Endothelial cell of umbilical vein (primary cell): ENCODE measurements at regions not wholly inside any gene's neighbourhood (a gene's known extent, or its start where the extent isn't known, plus 50 kb on each side); places are given as distances from the start of the nearest gene placed in this dataset.

Experiments used
- BruUV-seq: library from RNA; stranded (reverse); fragments of 400-500 nt; replicated peaks from 2 replicates; lab custom pipeline; 2021; lab: Mats Ljungman, UMichigan
- CTCF ChIA-PET: fragments of 300-600, 350-600 bp; sonication (Branson Sonifier 250); formaldehyde crosslinking; loops from one replicate; lab custom pipeline; 2021; ENCODE audit warnings: antibody characterized with exemption, inconsistent platforms; lab: Charles Lee
- POLR2A ChIA-PET: fragments of 300-600, 350-600 bp; sonication (Branson Sonifier 250); formaldehyde crosslinking; loops from one replicate; lab custom pipeline; 2021; ENCODE audit warnings: antibody characterized with exemption, inconsistent platforms; lab: Charles Lee
- DNase-seq: peaks from one replicate; pipeline ENCODE4 v3.0.0-alpha.2; 2011; ENCODE audit warnings: low read depth, low spot score
- FAIRE-seq: peaks from 2 replicates; lab custom pipeline; 2011; peaks lifted over from hg19 to GRCh38; lab: Jason Lieb, UNC
- H2AFZ ChIP-seq: 2 replicates; pipeline ENCODE4 v1.6.0; 2012; ENCODE audit warnings: low read depth, low read length, control low read depth, inconsistent platforms
- H3K27ac ChIP-seq: 2 replicates; pipeline ENCODE4 v1.5.1; 2011; ENCODE audit warnings: low read depth, mild to moderate bottlenecking, control low read depth, low read length, moderate library complexity; ENCODE audit not compliant: insufficient read depth
- H3K27me3 ChIP-seq, 2 experiments: 2 replicates each; pipeline versions ENCODE4 v1.6.0 to v1.6.1; 2011; ENCODE audit warnings: low read length in 2 of 2, mixed read lengths in 1 of 2; ENCODE audit not compliant: control insufficient read depth in 2 of 2, insufficient read depth in 2 of 2
- H3K36me3 ChIP-seq, 2 experiments: 2 replicates in 1 of 2; 3 replicates in 1 of 2; pipeline ENCODE4 v1.5.1; 2011; ENCODE audit warnings: low read length in 2 of 2, mild to moderate bottlenecking in 1 of 2, moderate library complexity in 1 of 2; ENCODE audit not compliant: control insufficient read depth in 2 of 2, insufficient read depth in 2 of 2; ENCODE audit errors: extremely low read depth in 1 of 2
- H3K4me1 ChIP-seq: 3 replicates; pipeline ENCODE4 v1.5.1; 2011; ENCODE audit warnings: mild to moderate bottlenecking, low read length; ENCODE audit not compliant: control insufficient read depth, insufficient read depth; ENCODE audit errors: extremely low read depth
- H3K4me2 ChIP-seq: 2 replicates; pipeline ENCODE4 v1.6.1; 2011; ENCODE audit warnings: low read length, control low read depth, mixed read lengths; ENCODE audit not compliant: insufficient read depth
- H3K4me3 ChIP-seq, 3 experiments: fragments of 200-600 bp in 1 of 3; sonication (generic), shearing (Covaris generic) in 1 of 3; replicated peaks in 1 of 3; 2 replicates each; pipeline ENCODE4 v1.5.1; 2011 to 2016; ENCODE audit warnings: control low read depth in 3 of 3, low read length in 3 of 3, mild to moderate bottlenecking in 2 of 3, inconsistent platforms in 1 of 3, low read depth in 1 of 3, moderate library complexity in 1 of 3; ENCODE audit not compliant: insufficient read depth in 1 of 3
- H3K79me2 ChIP-seq: 2 replicates; pipeline ENCODE4 v1.6.0; 2012; ENCODE audit warnings: low read length, inconsistent platforms; ENCODE audit not compliant: control insufficient read depth, insufficient read depth
- H3K9ac ChIP-seq: replicated peaks from 2 replicates; pipeline ENCODE3; 2011; ENCODE audit warnings: low read length, control low read depth; ENCODE audit not compliant: insufficient read depth; ENCODE audit errors: extremely low read depth
- H3K9me1 ChIP-seq: replicated peaks from 3 replicates; pipeline ENCODE4 v1.6.0; 2011; ENCODE audit warnings: mild to moderate bottlenecking, low read length; ENCODE audit not compliant: control insufficient read depth, insufficient read depth; ENCODE audit errors: extremely low read depth
- H3K9me3 ChIP-seq: replicated peaks from 2 replicates; pipeline ENCODE4 v1.5.1; 2012; ENCODE audit warnings: low read length, inconsistent platforms; ENCODE audit not compliant: control insufficient read depth, insufficient read depth
- H4K20me1 ChIP-seq: replicated peaks from 2 replicates; pipeline ENCODE3; 2011; ENCODE audit warnings: mild to moderate bottlenecking, low read length; ENCODE audit not compliant: control insufficient read depth, insufficient read depth; ENCODE audit errors: extremely low read depth
- EZH2 ChIP-seq: IDR thresholded peaks from 2 replicates; pipeline ENCODE4 v1.6.1; 2012; ENCODE audit warnings: borderline replicate concordance, low read depth, mild to moderate bottlenecking, moderate library complexity, low read length, inconsistent platforms; ENCODE audit not compliant: severe bottlenecking
- FOS ChIP-seq: IDR thresholded peaks from 2 replicates; pipeline ENCODE4 v1.6.1; 2011; ENCODE audit warnings: mild to moderate bottlenecking, low read length, moderate library complexity, borderline replicate concordance; ENCODE audit not compliant: insufficient read depth
- GATA2 ChIP-seq: IDR thresholded peaks from 2 replicates; pipeline ENCODE4 v1.7.0; 2011; ENCODE audit warnings: low read depth, mild to moderate bottlenecking, moderate library complexity, mixed read lengths, low read length; ENCODE audit not compliant: insufficient read length, insufficient read depth
- JUN ChIP-seq: IDR thresholded peaks from 2 replicates; pipeline ENCODE4 v1.6.1; 2011; ENCODE audit warnings: borderline replicate concordance, low read depth; ENCODE audit not compliant: insufficient read length, insufficient read depth
- MYC ChIP-seq: IDR thresholded peaks from one replicate; pipeline ENCODE4 v1.6.1; 2011; ENCODE audit warnings: mild to moderate bottlenecking, low read depth, low read length
- POLR2A ChIP-seq: IDR thresholded peaks from 2 replicates; pipeline ENCODE4 v1.6.1; 2012; ENCODE audit warnings: low read depth, mild to moderate bottlenecking, control low read depth, low read length
- POLR2AphosphoS5 ChIP-seq: IDR thresholded peaks from 2 replicates; pipeline ENCODE4 v1.6.1; 2012; ENCODE audit warnings: low read depth, mild to moderate bottlenecking, control low read depth, low read length, moderate library complexity; ENCODE audit not compliant: insufficient read depth
- dilution Hi-C: fragments of 300-500 bp; cut with MboI; formaldehyde crosslinking; loops from one replicate; pipeline ENCODE4 v1.15.0; 2019; ENCODE audit warnings: low sequenced_read_pairs; ENCODE audit not compliant: extremely low pct_ligation_motif_present
- intact Hi-C: fragments of 100-400 bp; cut with micrococcal nuclease; formaldehyde crosslinking; loops from one replicate; pipeline ENCODE4 v1.10.0; 2022
- TF ChIP-seq, protein P1 (sequence below): IDR thresholded peaks from 2 replicates; pipeline ENCODE4 v1.6.1; 2011; ENCODE audit not compliant: insufficient read depth, insufficient read length
- TF ChIP-seq, protein P2 (sequence below), 2 donors: IDR thresholded peaks; 1 replicate in 1 of 2; 2 replicates in 1 of 2; pipeline ENCODE4 v1.5.1; 2011; ENCODE audit warnings: low read length in 2 of 2, mild to moderate bottlenecking in 2 of 2, moderate library complexity in 2 of 2, control low read depth in 1 of 2, inconsistent platforms in 1 of 2, low read depth in 1 of 2; ENCODE audit not compliant: insufficient read depth in 1 of 2; ENCODE audit errors: extremely low read depth in 1 of 2

DNA sequence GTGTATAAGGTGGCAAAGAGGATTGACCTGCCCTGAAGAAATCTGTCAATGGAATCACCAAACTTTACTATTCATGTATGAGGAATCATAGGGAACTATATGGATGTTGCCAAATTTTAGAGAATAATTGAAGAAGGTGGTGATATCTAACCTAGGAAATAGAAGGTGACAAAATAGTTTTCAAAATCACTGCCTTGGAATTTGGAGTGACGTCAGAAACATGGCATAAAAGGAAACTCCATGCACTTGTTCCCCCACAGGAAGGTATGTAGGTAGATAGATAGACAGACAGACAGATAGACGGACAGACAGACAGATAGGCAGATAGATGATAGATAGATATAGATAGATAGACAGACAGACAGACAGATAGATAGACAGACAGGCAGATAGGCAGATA lies 793.9 kb upstream of the AMOT start:
- H3K79me2 ChIP-seq: no peaks in the 10 kb centered on the region
- POLR2A ChIA-PET: no interaction called here
- no TSS peak for BruUV-seq

More for the DNA sequence above, 793.9 kb upstream of the AMOT start:
- Histone ChIP-seq H2AFZ (no peak overlapping the region), H3K9me1 (no peaks in the 10 kb centered on the region), H3K27ac (no peak overlapping the region), H4K20me1 (no peaks in the 10 kb centered on the region), H3K4me1 (no peaks in the 10 kb centered on the region), H3K27me3 (no peaks in the 10 kb centered on the region), H3K36me3 (no peaks in the 10 kb centered on the region), H3K9ac (no peak overlapping the region), H3K4me3 (no peak overlapping the region), H3K9me3 (no peaks in the 10 kb centered on the region), H3K4me2 (no peak overlapping the region)
- no peak for TF ChIP-seq EZH2
- TF ChIP-seq POLR2A: no peak
- no peak for TF ChIP-seq POLR2AphosphoS5
- TF ChIP-seq GATA2: no peak
- no peak for TF ChIP-seq MYC
- TF ChIP-seq, protein P1, sequence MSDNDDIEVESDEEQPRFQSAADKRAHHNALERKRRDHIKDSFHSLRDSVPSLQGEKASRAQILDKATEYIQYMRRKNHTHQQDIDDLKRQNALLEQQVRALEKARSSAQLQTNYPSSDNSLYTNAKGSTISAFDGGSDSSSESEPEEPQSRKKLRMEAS: no peak
- TF ChIP-seq FOS: no peak
- TF ChIP-seq JUN: no peak
- TF ChIP-seq, protein P2, sequence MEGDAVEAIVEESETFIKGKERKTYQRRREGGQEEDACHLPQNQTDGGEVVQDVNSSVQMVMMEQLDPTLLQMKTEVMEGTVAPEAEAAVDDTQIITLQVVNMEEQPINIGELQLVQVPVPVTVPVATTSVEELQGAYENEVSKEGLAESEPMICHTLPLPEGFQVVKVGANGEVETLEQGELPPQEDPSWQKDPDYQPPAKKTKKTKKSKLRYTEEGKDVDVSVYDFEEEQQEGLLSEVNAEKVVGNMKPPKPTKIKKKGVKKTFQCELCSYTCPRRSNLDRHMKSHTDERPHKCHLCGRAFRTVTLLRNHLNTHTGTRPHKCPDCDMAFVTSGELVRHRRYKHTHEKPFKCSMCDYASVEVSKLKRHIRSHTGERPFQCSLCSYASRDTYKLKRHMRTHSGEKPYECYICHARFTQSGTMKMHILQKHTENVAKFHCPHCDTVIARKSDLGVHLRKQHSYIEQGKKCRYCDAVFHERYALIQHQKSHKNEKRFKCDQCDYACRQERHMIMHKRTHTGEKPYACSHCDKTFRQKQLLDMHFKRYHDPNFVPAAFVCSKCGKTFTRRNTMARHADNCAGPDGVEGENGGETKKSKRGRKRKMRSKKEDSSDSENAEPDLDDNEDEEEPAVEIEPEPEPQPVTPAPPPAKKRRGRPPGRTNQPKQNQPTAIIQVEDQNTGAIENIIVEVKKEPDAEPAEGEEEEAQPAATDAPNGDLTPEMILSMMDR (IDR thresholded peaks at IDR 0.05; ENCODE audit: extremely low read depth in 1 of 2, insufficient read depth in 1 of 2, low read depth in 1 of 2, low read length in 2 of 2): no peak
- CTCF ChIA-PET: no interaction called here
- FAIRE-seq: no peak
- dilution Hi-C loops (no loop called here), intact Hi-C loops (no loop called here)
- DNase-seq: no peak
